Neuronal stem cell (in vitro differentiated cells): ENCODE measurements at regions not wholly inside any gene's neighbourhood (a gene's known extent, or its start where the extent isn't known, plus 50 kb on each side); places are given as distances from the start of the nearest gene placed in this dataset.

Source experiments
- DNase-seq: peaks from one replicate; pipeline ENCODE4 v3.0.0-alpha.2; 2013; ENCODE audit warnings: low spot score
- H2AFZ ChIP-seq: one replicate; pipeline ENCODE4 v1.6.1; 2013; ENCODE audit warnings: mild to moderate bottlenecking, low read length, inconsistent platforms
- H2AK5ac ChIP-seq: 2 replicates; pipeline ENCODE4 v1.6.1; 2013; ENCODE audit warnings: low read depth, mild to moderate bottlenecking, inconsistent platforms, low read length, moderate library complexity, mixed read lengths
- H2BK120ac ChIP-seq: 2 replicates; pipeline ENCODE4 v1.6.1; 2013; ENCODE audit warnings: low read depth, mild to moderate bottlenecking, inconsistent platforms, low read length, moderate library complexity, mixed read lengths
- H2BK12ac ChIP-seq: one replicate; pipeline ENCODE4 v1.6.1; 2013; ENCODE audit warnings: low read length, inconsistent platforms
- H2BK15ac ChIP-seq: 2 replicates; pipeline ENCODE4 v1.6.1; 2013; ENCODE audit warnings: mild to moderate bottlenecking, low read length, inconsistent platforms, mixed read lengths
- H2BK5ac ChIP-seq: one replicate; pipeline ENCODE4 v1.6.1; 2013; ENCODE audit warnings: inconsistent platforms, mild to moderate bottlenecking, low read length, moderate library complexity
- H3K14ac ChIP-seq: one replicate; pipeline ENCODE4 v1.6.1; 2013; ENCODE audit warnings: low read length, inconsistent platforms
- H3K18ac ChIP-seq: 2 replicates; pipeline ENCODE4 v1.6.1; 2013; ENCODE audit warnings: low read length, inconsistent platforms
- H3K23ac ChIP-seq: 2 replicates; pipeline ENCODE4 v1.6.1; 2013; ENCODE audit warnings: low read depth, mild to moderate bottlenecking, mixed read lengths, low read length, inconsistent platforms; ENCODE audit not compliant: poor library complexity
- H3K27ac ChIP-seq: replicated peaks from 3 replicates; pipeline ENCODE4 v1.5.1; 2013; ENCODE audit warnings: low read length, inconsistent platforms
- H3K27me3 ChIP-seq, 3 experiments: 2 replicates each; pipeline ENCODE4 v1.6.1; 2013; ENCODE audit warnings: low read length in 3 of 3, mild to moderate bottlenecking in 2 of 3, inconsistent platforms in 1 of 3, low read depth in 1 of 3, mixed read lengths in 1 of 3, moderate library complexity in 1 of 3; ENCODE audit not compliant: control insufficient read depth in 3 of 3, insufficient read depth in 3 of 3
- H3K36me3 ChIP-seq, 2 donors: replicated peaks in 1 of 2; 2 replicates each; pipeline ENCODE4 v1.6.1; 2013; ENCODE audit warnings: low read length in 2 of 2; ENCODE audit not compliant: control insufficient read depth in 2 of 2, insufficient read depth in 2 of 2
- H3K4ac ChIP-seq: 2 replicates; pipeline ENCODE4 v1.6.1; 2013; ENCODE audit warnings: inconsistent platforms, mild to moderate bottlenecking, low read length, moderate library complexity
- H3K4me1 ChIP-seq, 2 donors: 1 replicate in 1 of 2; 2 replicates in 1 of 2; pipeline ENCODE4 v1.6.1; 2013; ENCODE audit warnings: low read length in 2 of 2, low read depth in 1 of 2; ENCODE audit not compliant: control insufficient read depth in 2 of 2, insufficient read depth in 1 of 2
- H3K4me2 ChIP-seq: one replicate; pipeline ENCODE4 v1.6.1; 2013; ENCODE audit warnings: mild to moderate bottlenecking, low read length, inconsistent platforms; ENCODE audit not compliant: insufficient read depth, poor library complexity, severe bottlenecking
- H3K4me3 ChIP-seq, 2 donors: 2 replicates each; pipeline ENCODE4 v1.5.1; 2013; ENCODE audit warnings: low read length in 2 of 2, mild to moderate bottlenecking in 2 of 2, inconsistent platforms in 1 of 2, moderate library complexity in 1 of 2
- H3K79me1 ChIP-seq: one replicate; pipeline ENCODE4 v1.6.1; 2013; ENCODE audit warnings: low read depth, mild to moderate bottlenecking, inconsistent platforms, low read length, moderate library complexity
- H3K9ac ChIP-seq: one replicate; pipeline ENCODE4 v1.6.1; 2013; ENCODE audit warnings: mild to moderate bottlenecking, low read depth, low read length, inconsistent platforms; ENCODE audit not compliant: poor library complexity
- H3K9me3 ChIP-seq, 2 donors: replicated peaks in 1 of 2; 2 replicates each; pipeline versions ENCODE3 to v1.6.1; 2013; ENCODE audit warnings: low read length in 2 of 2, mild to moderate bottlenecking in 2 of 2, inconsistent platforms in 1 of 2, low read depth in 1 of 2, mixed read lengths in 1 of 2, moderate library complexity in 1 of 2; ENCODE audit not compliant: control insufficient read depth in 2 of 2, insufficient read depth in 1 of 2
- H4K8ac ChIP-seq: one replicate; pipeline ENCODE4 v1.6.1; 2013; ENCODE audit warnings: low read depth, mild to moderate bottlenecking, inconsistent platforms, low read length, moderate library complexity
- H4K91ac ChIP-seq: one replicate; pipeline ENCODE4 v1.6.1; 2013; ENCODE audit warnings: low read length, low read depth, mild to moderate bottlenecking, inconsistent platforms; ENCODE audit not compliant: poor library complexity
- WGBS, 2 donors: extraction: QIAGEN DNeasy Blood & Tissue Kit; methylation state at CpG; one replicate each; pipeline ENCODE4 v1.1.7; 2013; ENCODE audit warnings: missing lambda C conversion rate in 2 of 2, mixed read lengths in 1 of 2; ENCODE audit not compliant: insufficient read length in 2 of 2, insufficient replicate concordance in 1 of 2; ENCODE audit errors: extremely low coverage in 2 of 2; 5-methylcytosine and 5-hydroxymethylcytosine counted together

- Histone ChIP-seq H3K79me1 (no peaks in the 10 kb centered on the region), H4K8ac (no peak overlapping the region), H3K4me2 (peak overlapping the region; percentile 11), H2BK15ac (peak overlapping the region; percentile 79), H4K91ac (peak overlapping the region; percentile 13), H3K23ac (no peak overlapping the region), H3K27me3 (peaks cover 0 to 14% (median 0%) of the 10 kb centered on the region in 3 experiments), H3K27ac (peak overlapping the region; percentile 88), H3K36me3 (no peaks in the 10 kb centered on the region), H3K18ac (peak overlapping the region; percentile 92), H3K9ac (no peak overlapping the region), H2BK120ac (peak overlapping the region; percentile 38), H3K4me3 (no peak overlapping the region), H3K9me3 (peaks cover 0 to 4% of the 10 kb centered on the region in 2 donors), H2AFZ (no peak overlapping the region), H2BK5ac (peak overlapping the region; percentile 79), H3K4me1 (peaks cover 0 to 37% of the 10 kb centered on the region in 2 donors), H3K14ac (peak overlapping the region; percentile 10), H3K4ac (no peak overlapping the region), H2BK12ac (peak overlapping the region; percentile 82), H2AK5ac (peak overlapping the region; percentile 86)
- WGBS, 2 donors = no CpG with 5 or more reads among the region's 8 CpGs
- peak; percentile 55 for DNase-seq
These were observed 187.0 kb upstream of the RPL38 start for GRCh38 chr17:74016461-74016860.

- H3K4me2 ChIP-seq = no peak overlapping the region
- WGBS, 2 donors = no CpG with 5 or more reads among the region's 8 CpGs
These were observed 186.0 kb upstream of the RPL38 start for GRCh38 chr17:74017466-74017865.

GRCh38 chr17:74018115-74018514 is 185.4 kb upstream of the RPL38 start:
- Histone ChIP-seq H3K79me1 (no peaks in the 10 kb centered on the region), H4K8ac (no peak overlapping the region), H2BK5ac (no peak overlapping the region), H3K36me3 (no peaks in the 10 kb centered on the region), H2BK15ac (no peak overlapping the region), H2BK120ac (no peak overlapping the region), H3K14ac (no peak overlapping the region), H3K18ac (peak overlapping the region; percentile 5), H3K27ac (no peak overlapping the region), H2AK5ac (no peak overlapping the region), H3K4me1 (peaks cover 0 to 31% of the 10 kb centered on the region in 2 donors), H3K9ac (no peak overlapping the region), H3K9me3 (peaks cover 0 to 4% of the 10 kb centered on the region in 2 donors), H4K91ac (no peak overlapping the region), H3K27me3 (peaks cover 0 to 14% (median 0%) of the 10 kb centered on the region in 3 experiments), H2BK12ac (no peak overlapping the region), H2AFZ (no peak overlapping the region), H3K4ac (no peak overlapping the region), H3K23ac (no peak overlapping the region), H3K4me3 (no peak overlapping the region), H3K4me2 (no peak overlapping the region)
- no CpG with 5 or more reads among the region's 4 CpGs for WGBS, 2 donors
- DNase-seq = no peak

More at GRCh38 chr17:74017466-74017865, 186.0 kb upstream of the RPL38 start:
- no peak overlapping the region for H2BK120ac ChIP-seq
- H3K23ac ChIP-seq = no peak overlapping the region
- H3K27ac ChIP-seq = no peak overlapping the region
- H2AK5ac ChIP-seq = peak overlapping the region; percentile 88
- no peak overlapping the region for H3K14ac ChIP-seq
- H3K4me1 ChIP-seq = peaks cover 0 to 31% of the 10 kb centered on the region in 2 donors
- peaks cover 0 to 14% (median 0%) of the 10 kb centered on the region in 3 experiments for H3K27me3 ChIP-seq
- H3K9me3 ChIP-seq = peaks cover 0 to 4% of the 10 kb centered on the region in 2 donors
- peak overlapping the region; percentile 94 for H2BK12ac ChIP-seq
- peak overlapping the region; percentile 13 for H2BK5ac ChIP-seq
- no peak overlapping the region for H3K9ac ChIP-seq
- no peak for DNase-seq
- H4K8ac ChIP-seq = peak overlapping the region; percentile 29
- H3K4me3 ChIP-seq = no peak overlapping the region
- H3K18ac ChIP-seq = peak overlapping the region; percentile 86
- no peak overlapping the region for H2AFZ ChIP-seq
- H2BK15ac ChIP-seq = peak overlapping the region; percentile 19
- no peaks in the 10 kb centered on the region for H3K36me3 ChIP-seq
- peak overlapping the region; percentile 68 for H4K91ac ChIP-seq
- peak overlapping the region; percentile 68 for H3K4ac ChIP-seq
- H3K79me1 ChIP-seq = no peaks in the 10 kb centered on the region

GRCh38 chr17:74019271-74019670 is 184.2 kb upstream of the RPL38 start:
- H3K27ac ChIP-seq = no peak overlapping the region
- no peak overlapping the region for H3K18ac ChIP-seq
- WGBS, 2 donors = no CpG with 5 or more reads among the region's 6 CpGs
- DNase-seq = no peak
- no peak overlapping the region for H2AK5ac ChIP-seq
- H2BK12ac ChIP-seq = no peak overlapping the region
- no peak overlapping the region for H2BK5ac ChIP-seq
- H2BK120ac ChIP-seq = no peak overlapping the region
- H3K23ac ChIP-seq = no peak overlapping the region
- no peak overlapping the region for H3K4me3 ChIP-seq
- no peak overlapping the region for H3K14ac ChIP-seq
- H3K79me1 ChIP-seq = no peaks in the 10 kb centered on the region
- no peak overlapping the region for H3K4ac ChIP-seq
- H3K4me1 ChIP-seq = peaks cover 0 to 33% of the 10 kb centered on the region in 2 donors
- H2BK15ac ChIP-seq = no peak overlapping the region
- no peak overlapping the region for H3K9ac ChIP-seq
- H3K36me3 ChIP-seq = no peaks in the 10 kb centered on the region
- H3K27me3 ChIP-seq = peaks cover 0 to 14% (median 0%) of the 10 kb centered on the region in 3 experiments
- no peak overlapping the region for H4K8ac ChIP-seq
- no peak overlapping the region for H3K4me2 ChIP-seq
- no peak overlapping the region for H4K91ac ChIP-seq
- peaks cover 0 to 4% of the 10 kb centered on the region in 2 donors for H3K9me3 ChIP-seq
- no peak overlapping the region for H2AFZ ChIP-seq
